Esophagus (tissue), 2 donors: ENCODE measurements at regions not wholly inside any gene's neighbourhood (a gene's known extent, or its start where the extent isn't known, plus 50 kb on each side); places are given as distances from the start of the nearest gene placed in this dataset.

Experiments used
- H3K27ac ChIP-seq, 2 donors: one replicate each; pipeline ENCODE4 v1.5.1; 2013; ENCODE audit warnings: low read depth in 2 of 2, mild to moderate bottlenecking in 2 of 2, inconsistent platforms in 1 of 2, low read length in 1 of 2, moderate library complexity in 1 of 2
- H3K27me3 ChIP-seq, 2 donors: one replicate each; pipeline ENCODE4 v1.6.1; 2013; ENCODE audit warnings: low read length in 2 of 2, control low read depth in 1 of 2, mild to moderate bottlenecking in 1 of 2; ENCODE audit not compliant: insufficient read depth in 2 of 2, control insufficient read depth in 1 of 2
- H3K36me3 ChIP-seq, 2 donors: one replicate each; pipeline ENCODE4 v1.6.1; 2013; ENCODE audit warnings: low read length in 1 of 2; ENCODE audit not compliant: control insufficient read depth in 2 of 2, insufficient read depth in 2 of 2
- H3K4me1 ChIP-seq, 2 donors: one replicate each; pipeline ENCODE4 v1.6.1; 2013; ENCODE audit warnings: low read length in 1 of 2; ENCODE audit not compliant: control insufficient read depth in 2 of 2, insufficient read depth in 2 of 2
- H3K4me3 ChIP-seq, 2 donors: one replicate each; pipeline ENCODE4 v1.5.1; 2013; ENCODE audit warnings: low read length in 2 of 2, mild to moderate bottlenecking in 2 of 2, low read depth in 1 of 2, moderate library complexity in 1 of 2
- H3K9me3 ChIP-seq, 2 donors: one replicate each; pipeline ENCODE4 v1.6.1; 2013; ENCODE audit warnings: mild to moderate bottlenecking in 2 of 2, low read depth in 1 of 2, low read length in 1 of 2, moderate library complexity in 1 of 2; ENCODE audit not compliant: control insufficient read depth in 2 of 2, insufficient read depth in 1 of 2
- WGBS, 2 donors: extraction: QIAGEN DNeasy Blood & Tissue Kit; methylation state at CpG; one replicate each; pipeline ENCODE4 v1.1.7; 2013; 5-methylcytosine and 5-hydroxymethylcytosine counted together
- donor health status: healthy with polysubstance abuse.
- donor health status: Bipolar disorder and iron deficiency.

GRCh38 chr14:61152851-61153364 is 128.2 kb downstream of the TMEM30B start:
- 62 to 69% methylated on average over 3 of the region's 3 CpGs for WGBS, 2 donors
- no peaks in the 10 kb centered on the region for H3K36me3 ChIP-seq
- no peak overlapping the region for H3K27ac ChIP-seq
- no peaks in the 10 kb centered on the region for H3K9me3 ChIP-seq
- no peak overlapping the region for H3K4me3 ChIP-seq
- no peaks in the 10 kb centered on the region for H3K27me3 ChIP-seq
- no peaks in the 10 kb centered on the region for H3K4me1 ChIP-seq

- no peaks in the 10 kb centered on the region for H3K4me1 ChIP-seq
- H3K36me3 ChIP-seq, result no peaks in the 10 kb centered on the region
- H3K4me3 ChIP-seq, result no peak overlapping the region
- no peaks in the 10 kb centered on the region for H3K27me3 ChIP-seq
- no peak overlapping the region for H3K27ac ChIP-seq
- 87 to 88% methylated on average over 4 of the region's 4 CpGs for WGBS, 2 donors
- H3K9me3 ChIP-seq, result no peaks in the 10 kb centered on the region
These were observed 129.9 kb downstream of the TMEM30B start for GRCh38 chr14:61151251-61151650.

- WGBS, 2 donors, result 75 to 85% methylated on average over 3 of the region's 3 CpGs
These were observed 130.3 kb downstream of the TMEM30B start for GRCh38 chr14:61150851-61151250.

GRCh38 chr14:61149896-61150295 is 131.2 kb downstream of the TMEM30B start:
- H3K9me3 ChIP-seq, result no peaks in the 10 kb centered on the region
- H3K27me3 ChIP-seq, result no peaks in the 10 kb centered on the region
- H3K4me1 ChIP-seq, result no peaks in the 10 kb centered on the region
- H3K4me3 ChIP-seq, result no peak overlapping the region
- H3K27ac ChIP-seq, result no peak overlapping the region
- H3K36me3 ChIP-seq, result peaks cover 0 to 2% of the 10 kb centered on the region in 2 donors

More at GRCh38 chr14:61150851-61151250, 130.3 kb downstream of the TMEM30B start:
- Histone ChIP-seq H3K9me3 (no peaks in the 10 kb centered on the region), H3K4me3 (no peak overlapping the region), H3K4me1 (no peaks in the 10 kb centered on the region), H3K36me3 (no peaks in the 10 kb centered on the region), H3K27ac (no peak overlapping the region), H3K27me3 (no peaks in the 10 kb centered on the region)

- H3K4me3 ChIP-seq, result no peak overlapping the region
- peaks cover 0 to 3% of the 10 kb centered on the region in 2 donors for H3K9me3 ChIP-seq
- H3K27me3 ChIP-seq, result no peaks in the 10 kb centered on the region
- no peaks in the 10 kb centered on the region for H3K4me1 ChIP-seq
- peaks cover 0 to 2% of the 10 kb centered on the region in 2 donors for H3K36me3 ChIP-seq
- WGBS, 2 donors, result 87 to 94% methylated on average over 4 of the region's 4 CpGs
- H3K27ac ChIP-seq, result no peak overlapping the region
These were observed 132.3 kb downstream of the TMEM30B start for GRCh38 chr14:61148742-61149350.

- Histone ChIP-seq H3K27me3 (no peaks in the 10 kb centered on the region), H3K9me3 (peaks cover 0 to 5% of the 10 kb centered on the region in 2 donors), H3K27ac (no peak overlapping the region), H3K4me1 (peaks cover 0 to 2% of the 10 kb centered on the region in 2 donors), H3K4me3 (no peak overlapping the region), H3K36me3 (peaks cover 0 to 2% of the 10 kb centered on the region in 2 donors)
- 70% methylated on average over 21 of the region's 21 CpGs for WGBS, 2 donors
These were observed 133.1 kb downstream of the TMEM30B start for GRCh38 chr14:61147831-61148549.

- WGBS, 2 donors, result 45 to 49% methylated on average over 7 of the region's 7 CpGs
- no peak overlapping the region for H3K4me3 ChIP-seq
- peaks cover 0 to 6% of the 10 kb centered on the region in 2 donors for H3K9me3 ChIP-seq
- H3K27me3 ChIP-seq, result no peaks in the 10 kb centered on the region
- no peak overlapping the region for H3K27ac ChIP-seq
- peaks cover 0 to 2% of the 10 kb centered on the region in 2 donors for H3K36me3 ChIP-seq
- H3K4me1 ChIP-seq, result peaks cover 0 to 3% of the 10 kb centered on the region in 2 donors
These were observed 133.7 kb downstream of the TMEM30B start for GRCh38 chr14:61147381-61147821.

- H3K27ac ChIP-seq, result no peak overlapping the region
- H3K9me3 ChIP-seq, result peaks cover 0 to 6% of the 10 kb centered on the region in 2 donors
- 94 to 97% methylated on average over 1 of the region's 1 CpG for WGBS, 2 donors
- H3K36me3 ChIP-seq, result peaks cover 0 to 2% of the 10 kb centered on the region in 2 donors
- H3K4me1 ChIP-seq, result peaks cover 0 to 3% of the 10 kb centered on the region in 2 donors
- H3K4me3 ChIP-seq, result no peak overlapping the region
- H3K27me3 ChIP-seq, result no peaks in the 10 kb centered on the region
These were observed 134.2 kb downstream of the TMEM30B start for GRCh38 chr14:61146899-61147298.

- Histone ChIP-seq H3K4me1 (peaks cover 0 to 3% of the 10 kb centered on the region in 2 donors), H3K4me3 (no peak overlapping the region), H3K9me3 (peaks cover 0 to 6% of the 10 kb centered on the region in 2 donors), H3K27ac (peak overlapping the region; percentile 41 to 68), H3K27me3 (no peaks in the 10 kb centered on the region), H3K36me3 (peaks cover 0 to 2% of the 10 kb centered on the region in 2 donors)
- 36 to 46% methylated on average over 7 of the region's 7 CpGs for WGBS, 2 donors
These were observed 135.1 kb downstream of the TMEM30B start for GRCh38 chr14:61145903-61146481.
